ENCODE measurements at regions not wholly inside any gene's neighbourhood (a gene's known extent, or its start where the extent isn't known, plus 50 kb on each side); places are given as distances from the start of the nearest gene placed in this dataset.

DNA sequence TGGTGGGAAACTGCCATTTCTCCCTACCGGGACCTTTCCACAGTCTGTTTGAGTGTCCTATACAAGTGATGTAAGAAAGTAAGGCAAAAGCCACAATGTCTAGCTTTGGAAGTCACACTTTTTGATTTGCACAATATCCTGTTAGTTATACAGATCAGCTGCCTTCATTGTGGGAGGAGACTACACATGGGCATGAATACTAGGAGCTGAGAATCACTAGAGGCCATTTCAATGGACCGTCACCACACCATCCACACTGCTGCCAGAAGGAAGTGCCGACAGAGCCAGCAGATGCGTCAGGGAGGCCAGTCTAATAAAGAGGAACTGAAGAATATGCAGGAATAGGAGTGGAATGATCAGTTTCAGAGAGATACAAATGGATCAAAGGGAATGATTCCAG lies 65.8 kb downstream of the SCN11A start:
- Histone ChIP-seq H3K9ac (ENCODE audit: low read depth in 1 of 3, low read length in 3 of 3) (no peak overlapping the region), H3K27me3 (ENCODE audit: control insufficient read depth in 3 of 3, insufficient read depth in 3 of 3, low read length in 3 of 3) (peaks cover 0 to 16% (median 0%) of the 10 kb centered on the region in 3 donors), H3K4me1 (ENCODE audit: control insufficient read depth in 3 of 3, insufficient read depth in 3 of 3, low read length in 3 of 3) (no peaks in the 10 kb centered on the region)

DNA sequence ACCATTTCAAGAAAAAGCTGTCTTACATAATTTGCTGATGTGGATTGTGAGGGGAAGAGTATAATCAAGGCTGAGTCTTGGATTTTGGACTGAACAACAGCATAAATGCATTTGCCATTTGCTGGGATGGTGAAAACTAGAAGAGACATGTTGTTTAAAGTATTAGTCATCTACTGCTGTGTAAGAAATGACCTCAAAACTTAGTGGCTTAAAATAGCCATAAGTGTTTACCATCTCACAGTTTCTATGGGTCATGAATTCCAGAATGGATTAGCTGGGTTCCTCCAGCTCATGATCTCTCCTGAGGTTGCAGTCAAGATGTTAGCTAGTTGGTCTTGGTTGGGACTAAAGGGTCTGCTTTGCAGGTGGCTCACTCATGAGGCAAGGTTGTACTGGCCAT lies 66.2 kb downstream of the SCN11A start:
- Histone ChIP-seq H3K27me3 (ENCODE audit: control insufficient read depth in 3 of 3, insufficient read depth in 3 of 3, low read length in 3 of 3) (peaks cover 0 to 16% (median 0%) of the 10 kb centered on the region in 3 donors), H3K9me3 (ENCODE audit: control insufficient read depth in 3 of 3, low read length in 3 of 3) (no peaks in the 10 kb centered on the region), H3K4me1 (ENCODE audit: control insufficient read depth in 3 of 3, insufficient read depth in 3 of 3, low read length in 3 of 3) (no peaks in the 10 kb centered on the region), H3K9ac (ENCODE audit: low read depth in 1 of 3, low read length in 3 of 3) (no peak overlapping the region), H3K36me3 (ENCODE audit: control insufficient read depth in 3 of 3, insufficient read depth in 3 of 3, low read length in 3 of 3) (no peaks in the 10 kb centered on the region), H3K27ac (ENCODE audit: low read depth, low read length) (no peak overlapping the region), H3K4me3 (ENCODE audit: low read length in 3 of 3) (no peak overlapping the region)

More for the DNA sequence above, 65.8 kb downstream of the SCN11A start:
- no peak overlapping the region for H3K27ac ChIP-seq (ENCODE audit: low read depth, low read length)
- no peaks in the 10 kb centered on the region for H3K36me3 ChIP-seq (ENCODE audit: control insufficient read depth in 3 of 3, insufficient read depth in 3 of 3, low read length in 3 of 3)
- no peaks in the 10 kb centered on the region for H3K9me3 ChIP-seq (ENCODE audit: control insufficient read depth in 3 of 3, low read length in 3 of 3)
- H3K4me3 ChIP-seq (ENCODE audit: low read length in 3 of 3) = no peak overlapping the region

DNA sequence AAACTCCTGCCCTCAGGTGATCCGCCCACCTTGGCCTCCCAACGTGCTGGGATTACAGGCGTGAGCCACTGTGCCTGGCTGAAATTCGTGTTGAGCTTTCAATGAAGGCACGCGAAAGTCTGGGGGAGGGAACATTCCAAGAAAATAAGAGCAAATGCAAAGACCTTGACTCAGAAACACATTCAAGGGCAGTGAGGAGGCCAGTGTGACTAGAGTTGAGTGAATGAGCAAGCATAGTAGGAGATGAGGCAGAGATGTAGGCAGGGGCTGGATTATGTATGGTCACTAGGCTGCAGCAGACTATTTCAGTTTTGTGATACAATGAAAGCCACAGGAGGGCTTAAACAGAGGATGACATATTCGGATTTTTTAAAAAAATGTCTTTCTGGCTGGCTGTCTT lies 67.0 kb downstream of the SCN11A start:
- no peaks in the 10 kb centered on the region for H3K36me3 ChIP-seq (ENCODE audit: control insufficient read depth in 3 of 3, insufficient read depth in 3 of 3, low read length in 3 of 3)
- H3K4me1 ChIP-seq (ENCODE audit: control insufficient read depth in 3 of 3, insufficient read depth in 3 of 3, low read length in 3 of 3) = no peaks in the 10 kb centered on the region
- H3K9ac ChIP-seq (ENCODE audit: low read depth in 1 of 3, low read length in 3 of 3) = no peak overlapping the region
- no peak overlapping the region for H3K4me3 ChIP-seq (ENCODE audit: low read length in 3 of 3)
- H3K27ac ChIP-seq (ENCODE audit: low read depth, low read length) = no peak overlapping the region
- peaks cover 0 to 16% (median 0%) of the 10 kb centered on the region in 3 donors for H3K27me3 ChIP-seq (ENCODE audit: control insufficient read depth in 3 of 3, insufficient read depth in 3 of 3, low read length in 3 of 3)
- no peaks in the 10 kb centered on the region for H3K9me3 ChIP-seq (ENCODE audit: control insufficient read depth in 3 of 3, low read length in 3 of 3)

DNA sequence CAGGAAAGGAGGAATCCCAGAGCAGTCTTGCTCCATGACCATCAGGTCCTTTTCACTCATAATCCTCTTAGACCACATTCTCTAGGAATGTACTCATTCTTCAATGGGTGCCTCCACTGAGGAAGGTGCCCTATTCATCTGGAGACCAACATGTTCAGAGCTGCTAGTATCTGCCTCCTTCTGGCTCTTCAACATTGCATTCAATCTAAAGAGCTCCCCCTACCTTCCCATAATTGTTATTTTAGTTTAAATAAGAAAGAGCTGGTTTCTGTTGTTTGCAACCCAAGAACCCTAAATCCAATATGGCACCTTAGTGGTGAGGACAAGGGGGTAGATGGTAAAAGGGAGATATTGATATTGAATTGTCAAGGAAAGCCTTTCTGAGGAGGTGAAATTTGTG lies 67.6 kb downstream of the SCN11A start:
- H3K9me3 ChIP-seq (ENCODE audit: control insufficient read depth in 3 of 3, low read length in 3 of 3) = no peaks in the 10 kb centered on the region
- no peaks in the 10 kb centered on the region for H3K36me3 ChIP-seq (ENCODE audit: control insufficient read depth in 3 of 3, insufficient read depth in 3 of 3, low read length in 3 of 3)
- peaks cover 0 to 16% (median 0%) of the 10 kb centered on the region in 3 donors for H3K27me3 ChIP-seq (ENCODE audit: control insufficient read depth in 3 of 3, insufficient read depth in 3 of 3, low read length in 3 of 3)
- no peak overlapping the region for H3K27ac ChIP-seq (ENCODE audit: low read depth, low read length)
- H3K4me1 ChIP-seq (ENCODE audit: control insufficient read depth in 3 of 3, insufficient read depth in 3 of 3, low read length in 3 of 3) = no peaks in the 10 kb centered on the region
- no peak overlapping the region for H3K9ac ChIP-seq (ENCODE audit: low read depth in 1 of 3, low read length in 3 of 3)
- H3K4me3 ChIP-seq (ENCODE audit: low read length in 3 of 3) = no peak overlapping the region

DNA sequence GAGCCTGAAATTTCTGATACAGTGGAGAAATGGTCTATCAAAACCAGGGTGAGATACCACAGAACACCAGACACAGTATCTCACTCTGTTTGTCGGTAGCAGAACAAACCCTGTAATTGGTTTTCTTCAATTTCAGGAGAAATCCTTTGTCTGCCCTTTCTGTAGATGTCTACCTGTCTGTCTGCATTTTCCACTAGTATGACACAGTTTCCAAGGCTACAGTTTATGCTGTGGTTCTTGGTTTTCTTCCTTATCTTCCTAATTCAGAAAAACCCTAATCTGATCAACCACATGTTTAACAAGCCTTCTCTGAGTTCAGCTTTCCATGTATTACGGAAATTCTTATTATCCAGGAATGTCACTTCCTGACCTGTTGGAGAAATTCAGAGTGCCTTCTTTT lies 70.8 kb downstream of the SCN11A start:
- Histone ChIP-seq H3K27ac (ENCODE audit: low read depth, low read length) (no peak overlapping the region), H3K9me3 (ENCODE audit: control insufficient read depth in 3 of 3, low read length in 3 of 3) (no peaks in the 10 kb centered on the region), H3K4me3 (ENCODE audit: low read length in 3 of 3) (no peak overlapping the region), H3K36me3 (ENCODE audit: control insufficient read depth in 3 of 3, insufficient read depth in 3 of 3, low read length in 3 of 3) (no peaks in the 10 kb centered on the region), H3K9ac (ENCODE audit: low read depth in 1 of 3, low read length in 3 of 3) (no peak overlapping the region), H3K4me1 (ENCODE audit: control insufficient read depth in 3 of 3, insufficient read depth in 3 of 3, low read length in 3 of 3) (no peaks in the 10 kb centered on the region), H3K27me3 (ENCODE audit: control insufficient read depth in 3 of 3, insufficient read depth in 3 of 3, low read length in 3 of 3) (peaks cover 0 to 5% (median 0%) of the 10 kb centered on the region in 3 donors)

DNA sequence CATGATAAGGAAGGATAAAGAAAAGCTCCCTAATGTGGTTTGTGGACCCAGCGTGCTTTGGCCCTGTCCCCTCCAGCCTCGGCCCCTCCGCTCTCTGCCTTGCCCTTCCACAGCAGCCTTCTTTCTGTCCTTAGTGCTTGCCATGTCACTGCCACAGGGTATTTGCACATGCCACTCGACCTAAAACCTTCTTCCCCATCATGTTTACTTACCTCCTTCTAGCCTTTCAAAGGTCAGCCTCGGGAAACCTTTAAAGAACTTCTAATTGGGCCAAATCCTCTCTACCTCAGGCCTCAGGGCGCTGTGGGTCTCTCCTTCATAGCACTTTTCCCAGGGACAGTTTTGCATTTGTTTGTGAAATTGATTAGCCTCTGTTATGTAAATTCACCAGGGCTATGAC lies 73.0 kb downstream of the SCN11A start:
- no peak overlapping the region for H3K4me3 ChIP-seq (ENCODE audit: low read length in 3 of 3)
- no peaks in the 10 kb centered on the region for H3K4me1 ChIP-seq (ENCODE audit: control insufficient read depth in 3 of 3, insufficient read depth in 3 of 3, low read length in 3 of 3)
- no peaks in the 10 kb centered on the region for H3K9me3 ChIP-seq (ENCODE audit: control insufficient read depth in 3 of 3, low read length in 3 of 3)
- no peaks in the 10 kb centered on the region for H3K27me3 ChIP-seq (ENCODE audit: control insufficient read depth in 3 of 3, insufficient read depth in 3 of 3, low read length in 3 of 3)
- H3K9ac ChIP-seq (ENCODE audit: low read depth in 1 of 3, low read length in 3 of 3) = no peak overlapping the region
- H3K36me3 ChIP-seq (ENCODE audit: control insufficient read depth in 3 of 3, insufficient read depth in 3 of 3, low read length in 3 of 3) = no peaks in the 10 kb centered on the region
- H3K27ac ChIP-seq (ENCODE audit: low read depth, low read length) = no peak overlapping the region

DNA sequence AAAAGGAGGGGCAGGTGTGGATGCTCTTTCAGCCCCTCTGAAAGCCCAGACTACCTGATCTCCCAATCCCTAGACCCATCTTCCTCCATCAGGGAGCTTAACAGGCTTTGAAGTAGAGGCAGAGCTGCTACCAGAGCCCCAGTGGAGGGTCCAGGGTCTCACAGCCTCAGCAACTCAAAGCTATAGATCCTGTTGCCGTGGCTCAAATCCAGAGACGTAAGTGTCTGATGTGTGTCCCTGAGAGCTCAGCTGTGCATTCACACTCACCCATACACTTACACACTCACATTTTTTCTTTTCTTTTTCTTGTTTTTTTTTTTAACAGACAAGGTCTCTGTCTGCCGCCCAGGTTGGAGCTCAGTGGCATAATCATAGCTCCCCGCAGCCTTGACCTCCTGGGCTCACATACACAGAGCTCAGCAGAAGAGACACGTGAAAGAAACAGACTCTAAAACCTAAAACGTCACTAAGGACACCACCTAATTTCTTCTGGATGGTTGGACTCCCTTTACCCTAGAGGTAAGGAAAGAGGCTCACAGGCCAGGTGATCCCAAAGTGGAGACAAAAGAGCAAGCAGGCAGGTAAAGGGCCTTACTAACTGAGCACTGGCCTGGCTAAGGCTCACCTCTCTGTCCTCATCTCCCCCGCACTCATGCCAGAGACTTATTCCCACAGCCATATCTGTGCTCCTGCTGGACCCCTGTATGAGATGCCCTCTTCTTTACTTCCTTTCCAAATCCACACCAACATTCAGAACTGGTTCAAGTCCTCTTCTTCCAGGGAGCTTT lies 80.7 kb downstream of the SCN11A start:
- Histone ChIP-seq H3K9me3 (ENCODE audit: control insufficient read depth in 3 of 3, low read length in 3 of 3) (no peaks in the 10 kb centered on the region), H3K27me3 (ENCODE audit: control insufficient read depth in 3 of 3, insufficient read depth in 3 of 3, low read length in 3 of 3) (no peaks in the 10 kb centered on the region), H3K4me3 (ENCODE audit: low read length in 3 of 3) (no peak overlapping the region), H3K27ac (ENCODE audit: low read depth, low read length) (no peak overlapping the region), H3K4me1 (ENCODE audit: control insufficient read depth in 3 of 3, insufficient read depth in 3 of 3, low read length in 3 of 3) (no peaks in the 10 kb centered on the region), H3K9ac (ENCODE audit: low read depth in 1 of 3, low read length in 3 of 3) (no peak overlapping the region), H3K36me3 (ENCODE audit: control insufficient read depth in 3 of 3, insufficient read depth in 3 of 3, low read length in 3 of 3) (no peaks in the 10 kb centered on the region)

DNA sequence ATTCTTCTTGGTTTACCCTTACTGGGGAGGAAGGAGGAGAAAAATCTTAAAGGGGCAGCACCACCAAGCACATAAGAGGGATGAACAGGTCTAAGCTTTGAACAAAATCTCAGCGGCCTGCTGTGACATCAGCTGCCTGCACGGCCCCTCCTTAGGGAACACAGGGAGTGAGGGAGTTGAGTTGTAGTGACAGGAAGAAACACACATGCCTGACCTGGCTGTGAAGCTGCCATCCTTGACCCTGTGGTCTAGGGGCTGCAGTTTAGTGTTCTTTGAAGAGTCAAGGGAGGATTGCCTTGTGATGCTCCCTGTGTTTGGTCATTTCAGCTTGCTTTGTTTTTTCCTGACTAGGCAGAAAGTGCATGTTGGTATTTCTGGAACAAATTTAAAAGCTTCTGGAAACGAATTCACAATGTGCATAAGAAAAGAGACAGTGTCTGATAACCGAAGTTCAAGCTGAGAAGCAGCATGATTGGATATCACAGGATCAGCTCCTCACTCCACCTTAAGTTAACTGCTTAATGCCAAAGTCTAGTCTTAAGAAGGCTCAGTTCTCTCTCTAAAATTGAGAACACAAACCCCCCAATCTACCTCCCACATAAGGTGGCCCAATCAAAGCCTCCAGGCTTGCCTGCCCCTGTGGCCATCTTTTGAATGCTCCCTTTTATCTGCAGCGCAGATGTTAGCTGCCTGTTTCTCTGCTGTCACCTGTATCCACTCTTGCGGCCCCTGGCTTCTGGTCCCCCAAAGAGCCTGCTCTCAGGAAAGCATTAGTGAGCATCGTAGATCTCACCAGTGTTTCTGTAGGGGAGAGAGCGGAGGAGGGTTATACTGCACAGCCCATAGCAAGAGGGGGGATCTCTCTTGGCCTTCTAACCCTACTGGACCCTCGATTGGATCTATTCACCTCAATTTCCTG lies 82.2 kb downstream of the SCN11A start:
- Histone ChIP-seq H3K27me3 (ENCODE audit: control insufficient read depth in 3 of 3, insufficient read depth in 3 of 3, low read length in 3 of 3) (no peaks in the 10 kb centered on the region), H3K9ac (ENCODE audit: low read depth in 1 of 3, low read length in 3 of 3) (no peak overlapping the region), H3K27ac (ENCODE audit: low read depth, low read length) (no peak overlapping the region), H3K4me1 (ENCODE audit: control insufficient read depth in 3 of 3, insufficient read depth in 3 of 3, low read length in 3 of 3) (no peaks in the 10 kb centered on the region), H3K9me3 (ENCODE audit: control insufficient read depth in 3 of 3, low read length in 3 of 3) (no peaks in the 10 kb centered on the region), H3K36me3 (ENCODE audit: control insufficient read depth in 3 of 3, insufficient read depth in 3 of 3, low read length in 3 of 3) (no peaks in the 10 kb centered on the region), H3K4me3 (ENCODE audit: low read length in 3 of 3) (no peak overlapping the region)

DNA sequence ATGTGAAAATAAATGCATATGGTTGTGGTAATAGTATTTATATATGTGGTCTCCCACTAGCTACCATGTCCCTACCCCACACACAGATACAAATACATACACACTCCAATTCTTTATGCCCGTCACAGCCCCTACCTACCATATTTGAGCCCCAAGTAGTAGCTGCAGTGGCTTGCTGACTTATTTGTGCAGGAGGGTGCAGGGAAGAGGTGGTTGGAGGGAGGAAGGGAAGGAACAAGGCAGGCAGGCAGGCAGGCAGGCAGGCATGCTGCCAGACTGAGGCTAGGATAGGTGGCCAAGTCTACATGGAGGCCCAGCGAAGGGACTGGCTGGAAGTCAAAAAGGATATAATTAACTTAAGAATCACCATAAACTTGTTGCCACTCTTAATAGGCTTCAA lies 82.9 kb downstream of the SCN11A start:
- Histone ChIP-seq H3K9me3 (ENCODE audit: control insufficient read depth in 3 of 3, low read length in 3 of 3) (no peaks in the 10 kb centered on the region), H3K4me3 (ENCODE audit: low read length in 3 of 3) (no peak overlapping the region), H3K27me3 (ENCODE audit: control insufficient read depth in 3 of 3, insufficient read depth in 3 of 3, low read length in 3 of 3) (no peaks in the 10 kb centered on the region), H3K9ac (ENCODE audit: low read depth in 1 of 3, low read length in 3 of 3) (no peak overlapping the region), H3K27ac (ENCODE audit: low read depth, low read length) (no peak overlapping the region), H3K4me1 (ENCODE audit: control insufficient read depth in 3 of 3, insufficient read depth in 3 of 3, low read length in 3 of 3) (no peaks in the 10 kb centered on the region), H3K36me3 (ENCODE audit: control insufficient read depth in 3 of 3, insufficient read depth in 3 of 3, low read length in 3 of 3) (no peaks in the 10 kb centered on the region)

DNA sequence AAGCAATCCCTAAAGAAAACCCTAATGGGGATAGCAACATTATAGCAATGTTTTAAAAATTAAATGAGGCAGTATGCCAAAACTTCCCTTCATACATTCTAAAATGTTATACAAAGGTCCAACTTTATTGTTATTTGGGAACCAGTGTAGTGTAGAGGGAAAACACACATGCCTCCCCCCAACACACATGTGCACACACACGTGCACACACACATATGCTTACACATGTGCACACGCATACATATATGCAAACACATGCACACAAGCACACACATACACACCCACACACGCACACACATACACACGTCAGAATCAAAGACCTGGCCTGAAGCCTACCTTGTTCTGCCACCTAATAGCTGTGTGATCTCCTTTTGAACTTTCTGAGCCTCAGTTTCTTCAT lies 83.3 kb downstream of the SCN11A start:
- no peak overlapping the region for H3K4me3 ChIP-seq (ENCODE audit: low read length in 3 of 3)
- H3K27me3 ChIP-seq (ENCODE audit: control insufficient read depth in 3 of 3, insufficient read depth in 3 of 3, low read length in 3 of 3) = no peaks in the 10 kb centered on the region
- H3K9me3 ChIP-seq (ENCODE audit: control insufficient read depth in 3 of 3, low read length in 3 of 3) = no peaks in the 10 kb centered on the region
- H3K9ac ChIP-seq (ENCODE audit: low read depth in 1 of 3, low read length in 3 of 3) = no peak overlapping the region
- no peak overlapping the region for H3K27ac ChIP-seq (ENCODE audit: low read depth, low read length)
- H3K36me3 ChIP-seq (ENCODE audit: control insufficient read depth in 3 of 3, insufficient read depth in 3 of 3, low read length in 3 of 3) = no peaks in the 10 kb centered on the region
- no peaks in the 10 kb centered on the region for H3K4me1 ChIP-seq (ENCODE audit: control insufficient read depth in 3 of 3, insufficient read depth in 3 of 3, low read length in 3 of 3)

Measured in skeletal muscle tissue (tissue), 3 donors.